HEK293 (cell line): ENCODE measurements at regions not wholly inside any gene's neighbourhood (a gene's known extent, or its start where the extent isn't known, plus 50 kb on each side); places are given as distances from the start of the nearest gene placed in this dataset.

ENCODE experiments used
- CTCF ChIA-PET: fragments of 350-600 bp; formaldehyde crosslinking; extraction: SDS; loops from one replicate; lab custom pipeline; 2021; ENCODE audit warnings: antibody characterized with exemption; lab: Yijun Ruan, JAX
- POLR2A ChIA-PET: fragments of 300-600 bp; formaldehyde crosslinking; extraction: SDS; loops from one replicate; lab custom pipeline; 2020; ENCODE audit warnings: antibody characterized with exemption, inconsistent platforms; lab: Yijun Ruan, JAX
- H3K27ac ChIP-seq: fragments of 200-500 bp; sonication (Bioruptor generic); 2 replicates; pipeline ENCODE4 v1.5.1; 2014; ENCODE audit warnings: low read depth, low read length, control low read depth, inconsistent platforms; ENCODE audit errors: extremely low read depth
- H3K36me3 ChIP-seq, 2 experiments: fragments of 200-500 bp in 1 of 2; sonication (Bioruptor generic) in 1 of 2; 1 replicate in 1 of 2; 2 replicates in 1 of 2; pipeline ENCODE4 v1.5.1; 2014 to 2017; ENCODE audit warnings: inconsistent platforms in 2 of 2, low read length in 2 of 2; ENCODE audit not compliant: control insufficient read depth in 2 of 2, insufficient read depth in 1 of 2
- H3K4me1 ChIP-seq: fragments of 200-500 bp; sonication (Bioruptor generic); 2 replicates; pipeline ENCODE4 v1.5.1; 2014; ENCODE audit warnings: mild to moderate bottlenecking, low read length, inconsistent platforms; ENCODE audit not compliant: control insufficient read depth, insufficient read depth
- H3K4me3 ChIP-seq: 2 replicates; pipeline ENCODE4 v1.5.1; 2011; ENCODE audit warnings: low read depth, mild to moderate bottlenecking, control low read depth, low read length, moderate library complexity
- H3K9me3 ChIP-seq: fragments of 200-500 bp; sonication (Bioruptor generic); 2 replicates; pipeline ENCODE4 v1.5.1; 2014; ENCODE audit warnings: low read depth, low read length, inconsistent platforms; ENCODE audit not compliant: control insufficient read depth, insufficient read depth
- BCL11B ChIP-seq: fragments of 450-650 bp; formaldehyde crosslinking; IDR thresholded peaks from 2 replicates; pipeline ENCODE4 v1.5.1; 2016; ENCODE audit warnings: low read depth, missing biosample characterization, missing genetic modification characterization
- KLF17 ChIP-seq: fragments of 450-650 bp; formaldehyde crosslinking; IDR thresholded peaks from 2 replicates; pipeline ENCODE4 v1.5.1; 2016; ENCODE audit warnings: missing biosample characterization, missing genetic modification characterization
- RBAK ChIP-seq: fragments of 450-650 bp; formaldehyde crosslinking; IDR thresholded peaks from 2 replicates; pipeline ENCODE4 v1.5.1; 2016; ENCODE audit warnings: missing biosample characterization, missing genetic modification characterization
- SP7 ChIP-seq: fragments of 450-650 bp; formaldehyde crosslinking; IDR thresholded peaks from 2 replicates; pipeline ENCODE4 v1.5.1; 2016; ENCODE audit warnings: missing biosample characterization, missing genetic modification characterization
- ZNF112 ChIP-seq: fragments of 450-650 bp; formaldehyde crosslinking; IDR thresholded peaks from 2 replicates; pipeline ENCODE4 v1.5.0; 2017; ENCODE audit warnings: missing biosample characterization, missing genetic modification characterization
- ZNF132 ChIP-seq: fragments of 450-650 bp; formaldehyde crosslinking; IDR thresholded peaks from 2 replicates; pipeline ENCODE4 v1.5.1; 2017; ENCODE audit warnings: missing biosample characterization, missing genetic modification characterization, borderline replicate concordance
- ZNF274 ChIP-seq, 2 experiments: fragments of 200-500 bp in 1 of 2; fragments of 450-650 bp in 1 of 2; sonication (Bioruptor generic) in 1 of 2; formaldehyde crosslinking in 1 of 2; IDR thresholded peaks; 2 replicates each; pipeline versions ENCODE4 v1.5.1 to v1.6.1; 2014 to 2016; ENCODE audit warnings: borderline replicate concordance in 1 of 2, inconsistent platforms in 1 of 2, low read length in 1 of 2, missing biosample characterization in 1 of 2, missing genetic modification characterization in 1 of 2
- ZNF354C ChIP-seq: fragments of 450-650 bp; formaldehyde crosslinking; IDR thresholded peaks from 2 replicates; pipeline ENCODE4 v1.5.1; 2016; ENCODE audit warnings: missing biosample characterization, missing genetic modification characterization, low read depth, borderline replicate concordance
- ZNF37A ChIP-seq: fragments of 450-650 bp; IDR thresholded peaks from 2 replicates; pipeline ENCODE4 v1.5.1; 2018; ENCODE audit warnings: missing biosample characterization, missing genetic modification characterization
- ZNF404 ChIP-seq: fragments of 450-650 bp; formaldehyde crosslinking; IDR thresholded peaks from 2 replicates; pipeline ENCODE4 v1.5.1; 2017; ENCODE audit warnings: missing biosample characterization, missing genetic modification characterization
- ZNF423 ChIP-seq: fragments of 450-650 bp; formaldehyde crosslinking; IDR thresholded peaks from 2 replicates; pipeline ENCODE4 v1.5.1; 2016; ENCODE audit warnings: missing biosample characterization, missing genetic modification characterization
- ZNF530 ChIP-seq: fragments of 450-650 bp; formaldehyde crosslinking; IDR thresholded peaks from 2 replicates; pipeline ENCODE4 v1.5.1; 2016; ENCODE audit warnings: low read depth, missing biosample characterization, missing genetic modification characterization
- ZNF621 ChIP-seq: fragments of 450-650 bp; formaldehyde crosslinking; IDR thresholded peaks from 2 replicates; pipeline ENCODE4 v1.5.1; 2017; ENCODE audit warnings: missing biosample characterization, missing genetic modification characterization
- ZNF629 ChIP-seq: fragments of 450-650 bp; formaldehyde crosslinking; IDR thresholded peaks from 2 replicates; pipeline ENCODE4 v1.5.1; 2017; ENCODE audit warnings: missing biosample characterization, missing genetic modification characterization
- ZNF664 ChIP-seq: fragments of 450-650 bp; formaldehyde crosslinking; IDR thresholded peaks from 2 replicates; pipeline ENCODE4 v1.5.1; 2016; ENCODE audit warnings: missing biosample characterization, missing genetic modification characterization
- ZNF76 ChIP-seq: fragments of 450-650 bp; formaldehyde crosslinking; IDR thresholded peaks from 2 replicates; pipeline ENCODE4; 2016; ENCODE audit warnings: low read depth, missing biosample characterization, missing genetic modification characterization, borderline replicate concordance
- TF ChIP-seq, protein P1 (sequence below): fragments of 450-650 bp; formaldehyde crosslinking; IDR thresholded peaks from 2 replicates; pipeline ENCODE4 v1.5.1; 2016; ENCODE audit warnings: missing biosample characterization, missing genetic modification characterization
- TF ChIP-seq, protein P2 (sequence below): fragments of 450-650 bp; formaldehyde crosslinking; IDR thresholded peaks from 2 replicates; pipeline ENCODE4 v1.5.1; 2017; ENCODE audit warnings: missing biosample characterization, missing genetic modification characterization
- TF ChIP-seq, protein P3 (sequence below): fragments of 450-650 bp; formaldehyde crosslinking; IDR thresholded peaks from 2 replicates; pipeline ENCODE4 v1.5.1; 2016; ENCODE audit warnings: missing biosample characterization, missing genetic modification characterization
- TF ChIP-seq, protein P4 (sequence below): fragments of 450-650 bp; formaldehyde crosslinking; IDR thresholded peaks from 2 replicates; pipeline ENCODE4 v1.5.1; 2017; ENCODE audit warnings: missing biosample characterization, missing genetic modification characterization
- TF ChIP-seq, protein P5 (sequence below): fragments of 450-650 bp; formaldehyde crosslinking; conservative IDR thresholded peaks from 2 replicates; pipeline ENCODE4 v1.5.1; 2016; ENCODE audit warnings: low read depth, missing biosample characterization, missing genetic modification characterization

DNA sequence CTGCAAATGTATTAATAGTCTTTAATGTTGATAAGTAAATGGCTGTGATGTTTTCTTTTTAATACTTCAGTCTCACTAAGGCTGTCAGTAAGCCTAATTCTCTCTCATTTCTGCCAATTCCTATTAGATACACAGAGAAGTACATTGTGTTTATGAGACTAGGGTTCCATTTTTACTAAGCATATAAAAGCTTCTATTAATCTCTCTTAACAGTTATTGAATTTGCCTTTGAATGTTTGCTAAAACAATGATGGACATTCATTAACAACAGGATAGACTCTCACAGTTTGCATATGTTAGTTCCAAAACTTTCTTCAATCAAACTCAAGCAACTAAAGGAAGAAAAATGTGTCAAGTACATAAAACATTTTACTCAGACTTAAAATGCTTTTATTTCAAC lies 659.3 kb downstream of the TLE1 start:
- ChIA-PET POLR2A (no interaction called here), CTCF (interaction anchor here (0.8 kb wide), 1 partner anchor 291 kb away, joined by 3 read pairs; no protein-coding TSS in a partner anchor)
- TF ChIP-seq, protein P1, sequence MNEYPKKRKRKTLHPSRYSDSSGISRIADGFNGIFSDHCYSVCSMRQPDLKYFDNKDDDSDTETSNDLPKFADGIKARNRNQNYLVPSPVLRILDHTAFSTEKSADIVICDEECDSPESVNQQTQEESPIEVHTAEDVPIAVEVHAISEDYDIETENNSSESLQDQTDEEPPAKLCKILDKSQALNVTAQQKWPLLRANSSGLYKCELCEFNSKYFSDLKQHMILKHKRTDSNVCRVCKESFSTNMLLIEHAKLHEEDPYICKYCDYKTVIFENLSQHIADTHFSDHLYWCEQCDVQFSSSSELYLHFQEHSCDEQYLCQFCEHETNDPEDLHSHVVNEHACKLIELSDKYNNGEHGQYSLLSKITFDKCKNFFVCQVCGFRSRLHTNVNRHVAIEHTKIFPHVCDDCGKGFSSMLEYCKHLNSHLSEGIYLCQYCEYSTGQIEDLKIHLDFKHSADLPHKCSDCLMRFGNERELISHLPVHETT (tag by site-specific recombination) = no peak
- no peak for TF ChIP-seq ZNF76 (tag by site-specific recombination)
- TF ChIP-seq, protein P2, sequence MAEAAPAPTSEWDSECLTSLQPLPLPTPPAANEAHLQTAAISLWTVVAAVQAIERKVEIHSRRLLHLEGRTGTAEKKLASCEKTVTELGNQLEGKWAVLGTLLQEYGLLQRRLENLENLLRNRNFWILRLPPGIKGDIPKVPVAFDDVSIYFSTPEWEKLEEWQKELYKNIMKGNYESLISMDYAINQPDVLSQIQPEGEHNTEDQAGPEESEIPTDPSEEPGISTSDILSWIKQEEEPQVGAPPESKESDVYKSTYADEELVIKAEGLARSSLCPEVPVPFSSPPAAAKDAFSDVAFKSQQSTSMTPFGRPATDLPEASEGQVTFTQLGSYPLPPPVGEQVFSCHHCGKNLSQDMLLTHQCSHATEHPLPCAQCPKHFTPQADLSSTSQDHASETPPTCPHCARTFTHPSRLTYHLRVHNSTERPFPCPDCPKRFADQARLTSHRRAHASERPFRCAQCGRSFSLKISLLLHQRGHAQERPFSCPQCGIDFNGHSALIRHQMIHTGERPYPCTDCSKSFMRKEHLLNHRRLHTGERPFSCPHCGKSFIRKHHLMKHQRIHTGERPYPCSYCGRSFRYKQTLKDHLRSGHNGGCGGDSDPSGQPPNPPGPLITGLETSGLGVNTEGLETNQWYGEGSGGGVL (tag by site-specific recombination) = no peak
- TF ChIP-seq ZNF404 = no peak
- TF ChIP-seq, all 188 proteins: peak for 0

DNA sequence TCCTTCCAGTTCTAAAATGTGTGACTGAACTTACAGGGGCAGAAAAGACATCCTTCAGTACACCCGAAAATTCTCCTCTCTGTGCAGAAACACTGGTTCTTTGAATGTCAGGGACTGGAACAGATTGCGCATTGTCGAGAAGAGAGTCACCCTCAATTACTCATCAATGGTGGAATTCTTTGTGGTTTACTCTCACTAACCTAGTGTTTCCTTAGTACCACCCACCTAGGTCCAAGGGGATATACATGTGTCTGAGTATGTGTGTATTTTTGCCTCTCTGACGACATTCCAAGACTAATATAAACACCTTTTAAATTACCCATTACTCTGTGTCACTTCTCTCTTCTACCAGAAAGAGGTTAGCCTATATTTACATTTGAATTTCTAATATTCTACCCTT lies 660.8 kb downstream of the TLE1 start:
- Histone ChIP-seq H3K4me1 (peaks cover 8% of the 10 kb centered on the region; the same call in 1 of the 2 replicates), H3K9me3 (no peaks in the 10 kb centered on the region), H3K27ac (no peak overlapping the region), H3K4me3 (no peak overlapping the region), H3K36me3 (no peaks in the 10 kb centered on the region)
- ChIA-PET POLR2A (no interaction called here), CTCF (no interaction called here)
- TF ChIP-seq ZNF423 (tag by site-specific recombination) = no peak
- TF ChIP-seq, protein P3, sequence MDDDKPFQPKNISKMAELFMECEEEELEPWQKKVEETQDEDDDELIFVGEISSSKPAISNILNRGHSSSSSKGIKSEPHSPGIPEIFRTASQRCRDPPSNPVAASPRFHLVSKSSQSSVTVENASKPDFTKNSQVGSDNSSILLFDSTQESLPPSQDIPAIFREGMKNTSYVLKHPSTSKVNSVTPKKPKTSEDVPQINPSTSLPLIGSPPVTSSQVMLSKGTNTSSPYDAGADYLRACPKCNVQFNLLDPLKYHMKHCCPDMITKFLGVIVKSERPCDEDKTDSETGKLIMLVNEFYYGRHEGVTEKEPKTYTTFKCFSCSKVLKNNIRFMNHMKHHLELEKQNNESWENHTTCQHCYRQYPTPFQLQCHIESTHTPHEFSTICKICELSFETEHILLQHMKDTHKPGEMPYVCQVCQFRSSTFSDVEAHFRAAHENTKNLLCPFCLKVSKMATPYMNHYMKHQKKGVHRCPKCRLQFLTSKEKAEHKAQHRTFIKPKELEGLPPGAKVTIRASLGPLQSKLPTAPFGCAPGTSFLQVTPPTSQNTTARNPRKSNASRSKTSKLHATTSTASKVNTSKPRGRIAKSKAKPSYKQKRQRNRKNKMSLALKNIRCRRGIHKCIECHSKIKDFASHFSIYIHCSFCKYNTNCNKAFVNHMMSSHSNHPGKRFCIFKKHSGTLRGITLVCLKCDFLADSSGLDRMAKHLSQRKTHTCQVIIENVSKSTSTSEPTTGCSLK (tag by site-specific recombination) = no peak
- TF ChIP-seq RBAK (tag by site-specific recombination) = no peak
- TF ChIP-seq ZNF664 (tag by site-specific recombination) = no peak
- TF ChIP-seq ZNF621 (tag by site-specific recombination) = no peak
- TF ChIP-seq, protein P4, sequence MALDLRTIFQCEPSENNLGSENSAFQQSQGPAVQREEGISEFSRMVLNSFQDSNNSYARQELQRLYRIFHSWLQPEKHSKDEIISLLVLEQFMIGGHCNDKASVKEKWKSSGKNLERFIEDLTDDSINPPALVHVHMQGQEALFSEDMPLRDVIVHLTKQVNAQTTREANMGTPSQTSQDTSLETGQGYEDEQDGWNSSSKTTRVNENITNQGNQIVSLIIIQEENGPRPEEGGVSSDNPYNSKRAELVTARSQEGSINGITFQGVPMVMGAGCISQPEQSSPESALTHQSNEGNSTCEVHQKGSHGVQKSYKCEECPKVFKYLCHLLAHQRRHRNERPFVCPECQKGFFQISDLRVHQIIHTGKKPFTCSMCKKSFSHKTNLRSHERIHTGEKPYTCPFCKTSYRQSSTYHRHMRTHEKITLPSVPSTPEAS (tag by site-specific recombination) = no peak
- TF ChIP-seq ZNF274 (IDR thresholded peaks at IDR 0.05; ENCODE audit: low read length) = no peak
- no peak for TF ChIP-seq ZNF274 (tag by site-specific recombination; IDR thresholded peaks at IDR 0.05; ENCODE audit: borderline replicate concordance)
- no peak for TF ChIP-seq ZNF354C (tag by site-specific recombination)
- TF ChIP-seq, protein P5, sequence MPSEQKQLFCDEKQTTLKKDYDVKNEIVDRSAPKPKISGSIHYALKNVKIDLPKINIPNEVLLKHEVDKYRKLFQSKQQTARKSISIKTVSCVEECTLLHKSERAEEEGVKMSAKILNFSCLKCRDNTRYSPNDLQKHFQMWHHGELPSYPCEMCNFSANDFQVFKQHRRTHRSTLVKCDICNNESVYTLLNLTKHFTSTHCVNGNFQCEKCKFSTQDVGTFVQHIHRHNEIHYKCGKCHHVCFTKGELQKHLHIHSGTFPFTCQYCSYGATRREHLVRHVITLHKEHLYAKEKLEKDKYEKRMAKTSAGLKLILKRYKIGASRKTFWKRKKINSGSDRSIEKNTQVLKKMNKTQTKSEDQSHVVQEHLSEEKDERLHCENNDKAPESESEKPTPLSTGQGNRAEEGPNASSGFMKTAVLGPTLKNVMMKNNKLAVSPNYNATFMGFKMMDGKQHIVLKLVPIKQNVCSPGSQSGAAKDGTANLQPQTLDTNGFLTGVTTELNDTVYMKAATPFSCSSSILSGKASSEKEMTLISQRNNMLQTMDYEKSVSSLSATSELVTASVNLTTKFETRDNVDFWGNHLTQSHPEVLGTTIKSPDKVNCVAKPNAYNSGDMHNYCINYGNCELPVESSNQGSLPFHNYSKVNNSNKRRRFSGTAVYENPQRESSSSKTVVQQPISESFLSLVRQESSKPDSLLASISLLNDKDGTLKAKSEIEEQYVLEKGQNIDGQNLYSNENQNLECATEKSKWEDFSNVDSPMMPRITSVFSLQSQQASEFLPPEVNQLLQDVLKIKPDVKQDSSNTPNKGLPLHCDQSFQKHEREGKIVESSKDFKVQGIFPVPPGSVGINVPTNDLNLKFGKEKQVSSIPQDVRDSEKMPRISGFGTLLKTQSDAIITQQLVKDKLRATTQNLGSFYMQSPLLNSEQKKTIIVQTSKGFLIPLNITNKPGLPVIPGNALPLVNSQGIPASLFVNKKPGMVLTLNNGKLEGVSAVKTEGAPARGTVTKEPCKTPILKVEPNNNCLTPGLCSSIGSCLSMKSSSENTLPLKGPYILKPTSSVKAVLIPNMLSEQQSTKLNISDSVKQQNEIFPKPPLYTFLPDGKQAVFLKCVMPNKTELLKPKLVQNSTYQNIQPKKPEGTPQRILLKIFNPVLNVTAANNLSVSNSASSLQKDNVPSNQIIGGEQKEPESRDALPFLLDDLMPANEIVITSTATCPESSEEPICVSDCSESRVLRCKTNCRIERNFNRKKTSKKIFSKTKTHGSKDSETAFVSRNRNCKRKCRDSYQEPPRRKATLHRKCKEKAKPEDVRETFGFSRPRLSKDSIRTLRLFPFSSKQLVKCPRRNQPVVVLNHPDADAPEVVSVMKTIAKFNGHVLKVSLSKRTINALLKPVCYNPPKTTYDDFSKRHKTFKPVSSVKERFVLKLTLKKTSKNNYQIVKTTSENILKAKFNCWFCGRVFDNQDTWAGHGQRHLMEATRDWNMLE (tag by site-specific recombination) = no peak
- no peak for TF ChIP-seq KLF17 (tag by site-specific recombination)
- TF ChIP-seq SP7 = 0 out of 2 replicates have a peak, but pooled peaks have one; percentile 21
- no peak for TF ChIP-seq ZNF37A
- TF ChIP-seq ZNF112 (tag by site-specific recombination) = no peak
- TF ChIP-seq BCL11B (tag by site-specific recombination) = no peak
- no peak for TF ChIP-seq ZNF530 (tag by site-specific recombination)
- no peak for TF ChIP-seq ZNF132 (tag by site-specific recombination)
- peak; percentile 33; the same call in 1 of the 2 replicates for TF ChIP-seq ZNF629

More for the DNA sequence above, 659.3 kb downstream of the TLE1 start:
- no peak overlapping the region for H3K27ac ChIP-seq
- H3K4me3 ChIP-seq = no peak overlapping the region
- no peaks in the 10 kb centered on the region for H3K36me3 ChIP-seq
- H3K9me3 ChIP-seq = no peaks in the 10 kb centered on the region
- peaks cover 8% of the 10 kb centered on the region; the same call in 1 of the 2 replicates for H3K4me1 ChIP-seq
